ENCODE measurements at regions not wholly inside any gene's neighbourhood (a gene's known extent, or its start where the extent isn't known, plus 50 kb on each side); places are given as distances from the start of the nearest gene placed in this dataset.

DNA sequence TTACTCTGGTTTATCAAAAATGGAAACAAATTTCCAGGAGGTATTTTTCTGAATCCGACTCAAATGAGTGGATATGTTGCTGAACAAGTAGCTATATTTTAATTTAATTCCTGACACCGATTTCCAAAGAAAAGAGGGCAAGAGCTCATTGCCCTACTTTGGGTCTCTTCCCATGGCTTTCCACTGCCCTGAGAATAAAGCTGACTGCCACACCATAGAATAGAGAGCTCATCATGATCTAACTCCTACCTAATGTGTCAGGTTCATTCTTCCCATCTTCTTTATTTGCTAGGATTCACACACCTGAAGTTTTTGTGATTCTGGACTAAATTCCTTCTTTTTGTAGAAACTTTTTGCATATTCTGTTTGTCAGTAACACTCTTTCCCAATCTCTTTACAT, 792.1 kb downstream of the DTWD2 start:
- no peak for ATAC-seq
- CTCF ChIA-PET = no interaction called here
- FAIRE-seq = no peak
- Histone ChIP-seq H3K27ac (no peak overlapping the region), H3K4me1 (no peaks in the 10 kb centered on the region), H3K9me3 (no peaks in the 10 kb centered on the region), H3K4me2 (no peak overlapping the region), H3K4me3 (no peak overlapping the region)
- POLR2A ChIA-PET = no interaction called here
- 2% methylated on average over 2 of the region's 2 CpGs for WGBS (ENCODE audit: missing lambda C conversion rate)
- TF ChIP-seq CHD2 (IDR thresholded peaks at IDR 0.05; ENCODE audit: low read length, partially characterized antibody) (no peak), POLR2AphosphoS2 (conservative IDR thresholded peaks at IDR 0.05; ENCODE audit: low read length) (no peak), HEYL (CRISPR knock-in tag; IDR thresholded peaks at IDR 0.05) (no peak), CBX2 (IDR thresholded peaks at IDR 0.05; ENCODE audit: borderline replicate concordance, low read depth) (no peak), HOXB5 (CRISPR knock-in tag; IDR thresholded peaks at IDR 0.05) (no peak), ZFP36 (IDR thresholded peaks at IDR 0.05; ENCODE audit: borderline replicate concordance, partially characterized antibody) (no peak), KDM5A (IDR thresholded peaks at IDR 0.05) (no peak), POLR2A (IDR thresholded peaks at IDR 0.05; ENCODE audit: low read length) (no peak), TP53 (CRISPR knock-in tag; IDR thresholded peaks at IDR 0.05) (no peak), JUN (IDR thresholded peaks at IDR 0.05) (no peak), SMC3 (IDR thresholded peaks at IDR 0.05) (no peak), BHLHE40 (IDR thresholded peaks at IDR 0.05; ENCODE audit: low read depth, low read length) (no peak), FOSB (CRISPR knock-in tag; IDR thresholded peaks at IDR 0.05) (no peak), CEBPB (IDR thresholded peaks at IDR 0.05) (no peak), HES2 (IDR thresholded peaks at IDR 0.05) (no peak), EHMT2 (IDR thresholded peaks at IDR 0.05; ENCODE audit: low read depth) (no peak)
- TF ChIP-seq, protein P1, sequence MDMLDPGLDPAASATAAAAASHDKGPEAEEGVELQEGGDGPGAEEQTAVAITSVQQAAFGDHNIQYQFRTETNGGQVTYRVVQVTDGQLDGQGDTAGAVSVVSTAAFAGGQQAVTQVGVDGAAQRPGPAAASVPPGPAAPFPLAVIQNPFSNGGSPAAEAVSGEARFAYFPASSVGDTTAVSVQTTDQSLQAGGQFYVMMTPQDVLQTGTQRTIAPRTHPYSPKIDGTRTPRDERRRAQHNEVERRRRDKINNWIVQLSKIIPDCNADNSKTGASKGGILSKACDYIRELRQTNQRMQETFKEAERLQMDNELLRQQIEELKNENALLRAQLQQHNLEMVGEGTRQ (IDR thresholded peaks at IDR 0.05) = no peak
- TF ChIP-seq, protein P2, sequence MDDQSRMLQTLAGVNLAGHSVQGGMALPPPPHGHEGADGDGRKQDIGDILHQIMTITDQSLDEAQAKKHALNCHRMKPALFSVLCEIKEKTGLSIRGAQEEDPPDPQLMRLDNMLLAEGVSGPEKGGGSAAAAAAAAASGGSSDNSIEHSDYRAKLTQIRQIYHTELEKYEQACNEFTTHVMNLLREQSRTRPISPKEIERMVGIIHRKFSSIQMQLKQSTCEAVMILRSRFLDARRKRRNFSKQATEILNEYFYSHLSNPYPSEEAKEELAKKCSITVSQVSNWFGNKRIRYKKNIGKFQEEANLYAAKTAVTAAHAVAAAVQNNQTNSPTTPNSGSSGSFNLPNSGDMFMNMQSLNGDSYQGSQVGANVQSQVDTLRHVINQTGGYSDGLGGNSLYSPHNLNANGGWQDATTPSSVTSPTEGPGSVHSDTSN (IDR thresholded peaks at IDR 0.05) = no peak
- DNase-seq (ENCODE audit: low read depth in 1 of 2, low spot score in 1 of 2) = no peak

DNA sequence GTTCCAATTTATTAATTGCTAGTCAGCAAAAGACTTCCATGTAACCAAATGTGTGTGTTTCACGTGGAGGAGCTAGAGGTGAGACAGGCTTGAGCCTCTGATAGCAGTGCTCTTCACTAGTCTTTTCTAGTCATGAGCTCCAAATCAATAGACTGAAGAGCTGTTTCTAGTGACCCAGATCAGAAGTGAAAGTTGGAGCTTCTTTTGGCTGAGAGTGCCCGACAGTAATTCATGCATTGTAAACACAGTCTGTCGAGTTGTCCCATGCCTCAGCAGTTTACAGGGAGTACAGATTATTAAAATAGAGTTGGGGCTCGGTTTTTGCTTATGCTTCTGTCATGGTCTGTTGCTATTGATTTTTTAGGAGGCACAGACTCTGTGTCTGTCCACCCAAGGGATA, 793.1 kb downstream of the DTWD2 start:
- Histone ChIP-seq H3K4me2 (no peak overlapping the region), H3K4me1 (no peaks in the 10 kb centered on the region)
- FAIRE-seq = no peak

More for the DNA sequence above, 793.1 kb downstream of the DTWD2 start:
- Histone ChIP-seq H3K27ac (no peak overlapping the region), H3K4me3 (no peak overlapping the region), H3K9me3 (no peaks in the 10 kb centered on the region)
- ATAC-seq (no peak), DNase-seq (ENCODE audit: low read depth in 1 of 2, low spot score in 1 of 2) (no peak)
- TF ChIP-seq, protein P3, sequence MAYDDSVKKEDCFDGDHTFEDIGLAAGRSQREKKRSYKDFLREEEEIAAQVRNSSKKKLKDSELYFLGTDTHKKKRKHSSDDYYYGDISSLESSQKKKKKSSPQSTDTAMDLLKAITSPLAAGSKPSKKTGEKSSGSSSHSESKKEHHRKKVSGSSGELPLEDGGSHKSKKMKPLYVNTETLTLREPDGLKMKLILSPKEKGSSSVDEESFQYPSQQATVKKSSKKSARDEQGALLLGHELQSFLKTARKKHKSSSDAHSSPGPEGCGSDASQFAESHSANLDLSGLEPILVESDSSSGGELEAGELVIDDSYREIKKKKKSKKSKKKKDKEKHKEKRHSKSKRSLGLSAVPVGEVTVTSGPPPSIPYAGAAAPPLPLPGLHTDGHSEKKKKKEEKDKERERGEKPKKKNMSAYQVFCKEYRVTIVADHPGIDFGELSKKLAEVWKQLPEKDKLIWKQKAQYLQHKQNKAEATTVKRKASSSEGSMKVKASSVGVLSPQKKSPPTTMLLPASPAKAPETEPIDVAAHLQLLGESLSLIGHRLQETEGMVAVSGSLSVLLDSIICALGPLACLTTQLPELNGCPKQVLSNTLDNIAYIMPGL (CRISPR knock-in tag; IDR thresholded peaks at IDR 0.05; ENCODE audit: borderline replicate concordance) = no peak
- TF ChIP-seq HOXA7 (CRISPR knock-in tag; IDR thresholded peaks at IDR 0.05) (no peak), REST (IDR thresholded peaks at IDR 0.05) (no peak), MAZ (IDR thresholded peaks at IDR 0.05; ENCODE audit: borderline replicate concordance, low read depth, low read length) (no peak), EHMT2 (IDR thresholded peaks at IDR 0.05; ENCODE audit: low read depth) (no peak), CBX2 (IDR thresholded peaks at IDR 0.05; ENCODE audit: borderline replicate concordance, low read depth) (no peak), EHF (CRISPR knock-in tag; IDR thresholded peaks at IDR 0.05) (no peak), CHD2 (IDR thresholded peaks at IDR 0.05; ENCODE audit: low read length, partially characterized antibody) (no peak), CBX8 (IDR thresholded peaks at IDR 0.05) (no peak), RCOR1 (IDR thresholded peaks at IDR 0.05; ENCODE audit: low read depth, low read length) (no peak), CEBPB (IDR thresholded peaks at IDR 0.05) (no peak), RAD21 (conservative IDR thresholded peaks at IDR 0.05 in 1 of 2, IDR thresholded peaks at IDR 0.05 in 1 of 2) (no peak), HOXB13 (CRISPR knock-in tag; IDR thresholded peaks at IDR 0.05; ENCODE audit: low read depth) (no peak), ZC3H11A (IDR thresholded peaks at IDR 0.05) (no peak), FOXS1 (CRISPR knock-in tag; IDR thresholded peaks at IDR 0.05) (no peak), NPAS2 (CRISPR knock-in tag; IDR thresholded peaks at IDR 0.05; ENCODE audit: borderline replicate concordance) (no peak), NR3C1 (IDR thresholded peaks at IDR 0.05) (no peak), ZFP36 (IDR thresholded peaks at IDR 0.05; ENCODE audit: borderline replicate concordance, partially characterized antibody) (no peak)
- TF ChIP-seq, protein P4, sequence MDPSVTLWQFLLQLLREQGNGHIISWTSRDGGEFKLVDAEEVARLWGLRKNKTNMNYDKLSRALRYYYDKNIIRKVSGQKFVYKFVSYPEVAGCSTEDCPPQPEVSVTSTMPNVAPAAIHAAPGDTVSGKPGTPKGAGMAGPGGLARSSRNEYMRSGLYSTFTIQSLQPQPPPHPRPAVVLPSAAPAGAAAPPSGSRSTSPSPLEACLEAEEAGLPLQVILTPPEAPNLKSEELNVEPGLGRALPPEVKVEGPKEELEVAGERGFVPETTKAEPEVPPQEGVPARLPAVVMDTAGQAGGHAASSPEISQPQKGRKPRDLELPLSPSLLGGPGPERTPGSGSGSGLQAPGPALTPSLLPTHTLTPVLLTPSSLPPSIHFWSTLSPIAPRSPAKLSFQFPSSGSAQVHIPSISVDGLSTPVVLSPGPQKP (IDR thresholded peaks at IDR 0.05; ENCODE audit: low read depth, low read length) = no peak
- 0% methylated on average over 4 of the region's 4 CpGs for WGBS (ENCODE audit: missing lambda C conversion rate)
- POLR2A ChIA-PET = no interaction called here
- CTCF ChIA-PET = no interaction called here
